IMR-90 (cell line): ENCODE measurements at regions not wholly inside any gene's neighbourhood (a gene's known extent, or its start where the extent isn't known, plus 50 kb on each side); places are given as distances from the start of the nearest gene placed in this dataset.

ENCODE experiments used
- ATAC-seq: fragments of 200-7000 bp; cut with Tn5 transposase; 2 replicates; pipeline ENCODE4 v1.9.1; 2020; ENCODE audit warnings: low read depth, mild to moderate bottlenecking, moderate library complexity
- BruUV-seq: library from RNA; stranded (reverse); fragments of 400-500 nt; replicated peaks from 2 replicates; lab custom pipeline; 2021; lab: Mats Ljungman, UMichigan
- CTCF ChIA-PET: fragments of 300-600 bp; formaldehyde crosslinking; extraction: SDS; loops from one replicate; lab custom pipeline; 2021; ENCODE audit warnings: antibody characterized with exemption; lab: Yijun Ruan, JAX
- POLR2A ChIA-PET: fragments of 300-600 bp; sonication (Branson Sonifier 250); formaldehyde crosslinking; loops from one replicate; lab custom pipeline; 2022; ENCODE audit warnings: antibody characterized with exemption; ENCODE audit not compliant: unreplicated experiment; lab: Charles Lee
- DNase-seq: peaks from one replicate; pipeline ENCODE4 v3.0.0; 2013
- H2AFZ ChIP-seq: replicated peaks from 2 replicates; pipeline ENCODE3; 2013; ENCODE audit warnings: low read length, mild to moderate bottlenecking; ENCODE audit not compliant: poor library complexity
- H2AK5ac ChIP-seq: 2 replicates; pipeline ENCODE4 v1.6.1; 2013; ENCODE audit warnings: low read depth, low read length, inconsistent platforms
- H2AK9ac ChIP-seq: replicated peaks from 2 replicates; pipeline ENCODE3; 2013; ENCODE audit warnings: mild to moderate bottlenecking, low read depth, low read length, moderate library complexity; ENCODE audit not compliant: poor library complexity
- H2BK120ac ChIP-seq: 2 replicates; pipeline ENCODE4 v1.6.1; 2013; ENCODE audit warnings: low read depth, low read length, inconsistent platforms
- H2BK15ac ChIP-seq: 3 replicates; pipeline ENCODE4 v1.6.1; 2013; ENCODE audit warnings: low read depth, low read length, inconsistent platforms
- H2BK20ac ChIP-seq: 2 replicates; pipeline ENCODE4 v1.6.1; 2013; ENCODE audit warnings: low read depth, mild to moderate bottlenecking, inconsistent platforms, low read length, moderate library complexity
- H2BK5ac ChIP-seq: 2 replicates; pipeline ENCODE4 v1.6.1; 2013; ENCODE audit warnings: mild to moderate bottlenecking, low read depth, low read length, inconsistent platforms; ENCODE audit not compliant: poor library complexity, severe bottlenecking
- H3K14ac ChIP-seq: replicated peaks from 2 replicates; pipeline ENCODE4 v1.6.1; 2013; ENCODE audit warnings: low read depth, low read length, inconsistent platforms
- H3K18ac ChIP-seq: 2 replicates; pipeline ENCODE4 v1.6.1; 2013; ENCODE audit warnings: low read depth, low read length, control low read depth
- H3K23ac ChIP-seq: 2 replicates; pipeline ENCODE4 v1.6.1; 2013; ENCODE audit warnings: low read depth, low read length, inconsistent platforms
- H3K27ac ChIP-seq: 2 replicates; pipeline ENCODE4 v1.5.1; 2013; ENCODE audit warnings: mild to moderate bottlenecking, control low read depth, low read length; ENCODE audit not compliant: insufficient read depth
- H3K27me3 ChIP-seq: 2 replicates; pipeline ENCODE4 v1.6.1; 2013; ENCODE audit warnings: low read length; ENCODE audit not compliant: control insufficient read depth, insufficient read depth
- H3K36me3 ChIP-seq: 2 replicates; pipeline ENCODE4 v1.6.1; 2013; ENCODE audit warnings: low read length, mixed read lengths; ENCODE audit not compliant: control insufficient read depth, insufficient read depth
- H3K4ac ChIP-seq: 2 replicates; pipeline ENCODE4 v1.6.1; 2013; ENCODE audit warnings: low read depth, low read length, inconsistent platforms
- H3K4me1 ChIP-seq: 2 replicates; pipeline ENCODE4 v1.6.1; 2013; ENCODE audit warnings: low read length, mixed read lengths; ENCODE audit not compliant: control insufficient read depth, insufficient read depth
- H3K4me2 ChIP-seq: 2 replicates; pipeline ENCODE4 v1.6.1; 2013; ENCODE audit warnings: low read depth, mild to moderate bottlenecking, control low read depth, low read length, moderate library complexity
- H3K4me3 ChIP-seq: 2 replicates; pipeline ENCODE4 v1.5.1; 2013; ENCODE audit warnings: low read depth, mild to moderate bottlenecking, control low read depth, low read length, moderate library complexity; ENCODE audit not compliant: insufficient read depth
- H3K56ac ChIP-seq: 2 replicates; pipeline ENCODE4 v1.6.1; 2013; ENCODE audit warnings: low read length, inconsistent platforms; ENCODE audit not compliant: insufficient read depth; ENCODE audit errors: extremely low read depth
- H3K79me1 ChIP-seq, 2 experiments: 2 replicates each; pipeline ENCODE4 v1.6.1; 2013; ENCODE audit warnings: low read length in 2 of 2, inconsistent platforms in 1 of 2, low read depth in 1 of 2
- H3K9ac ChIP-seq: 2 replicates; pipeline ENCODE4 v1.6.1; 2013; ENCODE audit warnings: low read depth, low read length, control low read depth
- H3K9me1 ChIP-seq: 2 replicates; pipeline ENCODE4 v1.6.1; 2013; ENCODE audit warnings: low read length, inconsistent platforms; ENCODE audit not compliant: insufficient read depth
- H3K9me3 ChIP-seq: 2 replicates; pipeline ENCODE4 v1.6.1; 2013; ENCODE audit warnings: low read length; ENCODE audit not compliant: control insufficient read depth, insufficient read depth
- H4K20me1 ChIP-seq: 2 replicates; pipeline ENCODE4 v1.6.1; 2013; ENCODE audit warnings: low read length, inconsistent platforms; ENCODE audit not compliant: insufficient read depth
- H4K5ac ChIP-seq: 2 replicates; pipeline ENCODE4 v1.6.1; 2013; ENCODE audit warnings: mild to moderate bottlenecking, low read depth, low read length, control low read depth
- H4K8ac ChIP-seq, 2 experiments: 2 replicates each; pipeline ENCODE4 v1.6.1; 2013; ENCODE audit warnings: low read depth in 2 of 2, low read length in 2 of 2, control low read depth in 1 of 2, inconsistent platforms in 1 of 2
- H4K91ac ChIP-seq: 2 replicates; pipeline ENCODE4 v1.6.1; 2013; ENCODE audit warnings: low read depth, low read length, inconsistent platforms; ENCODE audit not compliant: insufficient read depth
- CHD1 ChIP-seq: IDR thresholded peaks from 2 replicates; pipeline ENCODE4 v1.6.1; 2012; ENCODE audit warnings: low read depth, low read length, improper control_type of control experiment
- MAFK ChIP-seq: IDR thresholded peaks from 2 replicates; pipeline ENCODE4 v1.6.1; 2012; ENCODE audit warnings: low read depth, low read length, improper control_type of control experiment
- NFE2L2 ChIP-seq: fragments of 150-350 bp; IDR thresholded peaks from 2 replicates; pipeline ENCODE4 v1.6.1; 2016; ENCODE audit warnings: low read depth, mild to moderate bottlenecking, low read length
- RCOR1 ChIP-seq: IDR thresholded peaks from 2 replicates; pipeline ENCODE4 v1.6.1; 2012; ENCODE audit warnings: mild to moderate bottlenecking, low read length, improper control_type of control experiment; ENCODE audit not compliant: insufficient replicate concordance
- SMC3 ChIP-seq: fragments of 150-350 bp; IDR thresholded peaks from 2 replicates; pipeline ENCODE4 v1.6.1; 2016; ENCODE audit warnings: low read depth, mild to moderate bottlenecking, antibody characterized with exemption, low read length, moderate library complexity
- WGBS, 2 experiments: methylation state at CpG; one replicate each; pipeline versions ENCODE4 v1.1.5 to v1.1.7; 2013; ENCODE audit warnings: missing lambda C conversion rate in 2 of 2; ENCODE audit not compliant: insufficient read length in 1 of 2; ENCODE audit errors: extremely low coverage in 2 of 2; 5-methylcytosine and 5-hydroxymethylcytosine counted together
- dilution Hi-C: fragments of 300-500 bp; cut with HindIII; formaldehyde crosslinking; loops from one replicate; pipeline ENCODE4 v1.14.3; 2018; ENCODE audit warnings: low sequenced_read_pairs; ENCODE audit not compliant: unreplicated experiment
- in situ Hi-C: fragments of 300-500 bp; cut with MboI; formaldehyde crosslinking; loops from 3 replicates; pipeline ENCODE4 v1.14.3; 2019; ENCODE audit warnings: low sequenced_read_pairs, inconsistent platforms, mixed read lengths
- intact Hi-C: fragments of 100-400 bp; cut with micrococcal nuclease; formaldehyde crosslinking; loops from 2 replicates; pipeline ENCODE4 v1.10.0; 2022

GRCh38 chr6:33934731-33935270, 131.0 kb upstream of the MLN start:
- Histone ChIP-seq H3K4me2 (no peak overlapping the region), H3K56ac (no peak overlapping the region), H3K18ac (no peak overlapping the region), H4K5ac (no peak overlapping the region), H3K27ac (no peak overlapping the region), H3K36me3 (no peaks in the 10 kb centered on the region), H3K9ac (no peak overlapping the region), H3K79me1 (no peaks in the 10 kb centered on the region), H3K23ac (no peak overlapping the region), H3K27me3 (peaks cover 62% of the 10 kb centered on the region), H2AK5ac (no peak overlapping the region), H4K20me1 (no peaks in the 10 kb centered on the region), H4K91ac (no peak overlapping the region), H3K4me3 (no peak overlapping the region), H2BK20ac (no peak overlapping the region), H3K4me1 (no peaks in the 10 kb centered on the region), H4K8ac (no peak overlapping the region), H2BK15ac (no peak overlapping the region), H3K14ac (no peak overlapping the region), H2AFZ (no peak overlapping the region), H2BK5ac (no peak overlapping the region), H2BK120ac (no peak overlapping the region), H3K9me1 (no peaks in the 10 kb centered on the region), H3K9me3 (peaks cover 3% of the 10 kb centered on the region; the same call in 1 of the 2 replicates), H2AK9ac (no peak overlapping the region), H3K4ac (no peak overlapping the region)
- 86% methylated on average over 3 of the region's 7 CpGs; no CpG with 5 or more reads in 1 of the 2 experiments for WGBS, 2 experiments
- ATAC-seq (no peak), DNase-seq (no peak)
- TF ChIP-seq NFE2L2 (no peak), MAFK (no peak), RCOR1 (no peak), CHD1 (no peak), SMC3 (no peak)
- CTCF ChIA-PET, result no interaction called here
- dilution Hi-C loops, result no loop called here
- no TSS peak for BruUV-seq
- in situ Hi-C loops, result no loop called here
- POLR2A ChIA-PET, result no interaction called here
- intact Hi-C loops, result no loop called here
